ENCODE measurements at regions not wholly inside any gene's neighbourhood (a gene's known extent, or its start where the extent isn't known, plus 50 kb on each side); places are given as distances from the start of the nearest gene placed in this dataset.

DNA sequence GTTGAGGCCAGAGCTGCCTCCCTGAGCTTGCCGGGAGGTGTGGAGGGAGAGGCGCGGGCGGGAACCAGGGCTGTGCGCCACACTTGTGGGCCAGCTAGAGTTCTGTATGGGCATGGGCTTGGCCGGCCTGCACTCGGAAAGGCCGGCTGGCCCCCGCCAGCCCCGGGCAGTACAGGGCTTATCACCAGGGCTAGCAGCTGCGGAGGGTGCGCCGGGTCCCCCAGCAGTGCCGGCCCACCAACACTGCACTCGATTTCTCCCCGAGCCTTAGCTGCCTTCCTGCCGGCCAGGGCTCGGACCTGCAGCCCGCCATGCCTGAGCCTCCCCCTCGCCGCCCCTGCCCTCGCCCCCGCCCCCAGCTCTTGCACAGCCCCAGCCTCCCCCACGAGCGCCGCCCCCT, 472.7 kb downstream of the TFAP2A start:
- DNase-seq (ENCODE audit: low spot score) = no peak

- DNase-seq (ENCODE audit: low spot score) = no peak
Observed at GRCh38 chr6:9938801-9939200, 476.1 kb downstream of the TFAP2A start.

DNA sequence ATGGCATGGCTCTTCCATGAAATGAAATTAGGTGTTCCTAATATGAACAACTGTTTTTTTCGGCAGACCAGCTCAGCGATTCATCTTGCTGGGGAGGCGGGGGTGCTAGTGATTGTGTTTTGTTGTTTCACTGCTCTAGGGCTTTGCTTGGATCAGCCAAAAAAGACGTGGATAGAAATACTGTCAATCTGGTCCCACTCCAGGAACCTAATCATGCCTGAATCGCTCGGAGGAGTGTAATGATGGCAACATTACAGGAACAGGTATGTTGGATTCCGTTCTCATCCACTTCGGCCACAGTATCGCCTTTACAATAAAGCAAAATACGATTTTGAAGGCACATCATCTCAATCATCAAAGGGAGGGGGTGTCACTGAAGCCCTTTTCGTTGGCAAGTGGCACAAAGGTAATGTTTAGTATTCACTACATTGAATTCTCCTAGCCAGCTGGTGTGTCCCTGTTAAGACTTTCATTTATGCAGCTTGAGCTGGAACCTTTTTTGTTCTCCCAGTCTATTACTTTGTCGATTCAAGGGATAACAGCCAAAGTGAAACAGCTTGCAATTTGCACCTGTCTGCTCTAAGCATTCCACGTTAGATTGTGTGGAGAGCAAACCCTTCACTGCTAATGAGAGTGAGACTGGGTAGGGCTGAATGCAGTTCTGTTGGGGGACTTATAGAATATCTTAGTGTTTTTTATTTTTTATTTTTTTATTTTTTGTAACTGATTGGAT, 477.7 kb downstream of the TFAP2A start:
- DNase-seq (ENCODE audit: low spot score) = no peak

- DNase-seq (ENCODE audit: low spot score) = no peak
Observed at GRCh38 chr6:9936551-9936950, 478.3 kb downstream of the TFAP2A start.

- no peak for DNase-seq (ENCODE audit: low spot score)
Observed at GRCh38 chr6:9933677-9934076, 481.2 kb downstream of the TFAP2A start.

GRCh38 chr6:9927275-9927674, 487.6 kb downstream of the TFAP2A start:
- DNase-seq (ENCODE audit: low spot score) = no peak

DNA sequence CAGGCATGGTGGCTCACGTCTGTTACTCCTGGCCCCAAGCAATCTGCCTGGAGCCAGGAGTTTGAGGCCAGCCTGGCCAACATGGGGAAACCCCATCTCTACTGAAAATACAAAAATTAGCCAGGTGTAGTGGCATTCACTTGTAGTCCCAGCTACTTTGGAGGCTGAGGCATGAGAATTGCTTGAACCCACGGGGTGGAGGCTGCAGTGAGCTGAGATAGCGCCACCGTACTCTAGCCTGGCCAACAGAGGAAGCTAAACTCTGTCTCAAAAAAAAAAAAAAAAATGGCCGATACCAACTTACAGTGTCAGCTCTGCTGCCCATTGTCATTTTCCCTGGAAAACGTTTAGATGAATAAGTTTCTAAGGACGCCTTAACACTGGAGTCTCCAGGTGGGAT, 489.9 kb downstream of the TFAP2A start:
- no peak for DNase-seq (ENCODE audit: low spot score)

DNA sequence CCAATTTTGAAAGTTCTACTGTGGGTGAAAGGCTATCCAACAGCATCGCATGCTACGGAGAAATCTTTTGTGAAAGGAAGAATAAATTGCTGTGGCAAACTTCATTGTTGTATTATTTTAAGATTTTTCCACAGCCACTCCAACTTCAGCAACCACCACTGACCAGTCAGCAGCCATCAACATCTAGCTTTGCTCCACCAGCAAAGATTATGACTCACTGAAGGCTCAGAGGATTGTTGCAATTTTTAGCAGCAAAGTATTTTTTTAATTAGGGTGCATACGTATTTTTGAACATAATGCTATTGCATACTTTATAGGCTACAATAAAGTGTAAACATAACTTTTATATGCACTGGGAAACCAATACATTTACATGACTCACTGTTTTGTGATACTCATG, 493.5 kb downstream of the TFAP2A start:
- DNase-seq (ENCODE audit: low spot score) = no peak

DNA sequence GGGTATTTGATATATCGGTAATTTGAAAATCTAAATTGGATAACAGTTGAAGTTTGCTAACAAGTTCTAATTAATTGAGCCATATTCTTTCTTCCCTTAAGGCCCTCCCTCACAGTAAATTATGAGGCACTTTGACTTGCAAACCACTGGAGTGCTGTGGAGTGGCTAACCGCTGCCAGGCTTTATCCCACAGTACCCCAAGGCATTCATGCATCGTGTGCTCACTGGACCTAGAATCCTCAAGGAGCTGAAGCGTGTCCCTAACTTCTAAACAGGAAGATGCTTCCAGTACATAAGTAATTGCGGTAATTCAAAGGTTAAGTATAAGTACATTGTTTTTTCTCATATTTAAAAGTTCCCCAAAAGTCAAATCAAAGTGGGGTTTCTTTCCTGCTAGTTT, 499.9 kb downstream of the TFAP2A start:
- DNase-seq (ENCODE audit: low spot score) = no peak

DNA sequence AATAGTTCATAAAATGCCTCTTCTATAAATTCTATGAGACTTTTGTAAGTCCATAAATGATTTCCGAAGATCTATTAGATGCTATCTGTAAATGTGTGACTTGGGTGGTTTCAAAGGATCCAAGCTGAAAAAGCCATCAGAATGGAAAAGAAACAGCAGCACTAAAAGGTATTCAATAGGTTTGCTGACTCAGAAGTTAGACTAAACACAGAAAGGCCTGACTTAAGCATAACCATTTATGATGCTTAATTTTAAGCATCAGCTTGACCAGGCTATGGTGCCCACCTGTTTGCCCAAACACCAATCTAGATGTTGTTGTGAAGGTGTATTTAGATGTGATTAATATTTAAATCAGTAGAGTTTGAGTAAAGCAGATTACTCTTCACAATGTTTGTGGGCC, 513.5 kb downstream of the TFAP2A start:
- DNase-seq (ENCODE audit: low spot score) = no peak

- no peak for DNase-seq (ENCODE audit: low spot score)
Observed at GRCh38 chr6:9896806-9897205, 518.1 kb downstream of the TFAP2A start.

DNA sequence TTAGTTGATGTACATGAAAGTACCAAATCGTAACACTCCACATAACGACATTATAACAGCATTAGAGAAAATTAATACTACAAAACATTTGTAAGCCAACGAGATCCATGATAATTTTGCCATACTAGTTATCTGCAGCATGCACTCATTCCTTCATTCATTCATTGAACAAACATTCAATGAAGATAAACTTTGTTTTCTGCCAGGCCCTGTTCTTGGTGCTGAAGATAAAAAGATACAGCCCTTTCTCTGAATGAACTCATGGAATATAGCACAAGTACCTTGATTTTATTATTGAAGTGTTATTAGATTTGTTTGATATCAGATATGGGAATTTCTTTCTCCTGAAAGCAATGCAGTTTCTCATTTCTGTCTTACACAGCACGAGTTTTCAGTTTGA, 524.0 kb downstream of the TFAP2A start:
- DNase-seq (ENCODE audit: low spot score) = no peak

- DNase-seq (ENCODE audit: low spot score) = no peak
Observed at GRCh38 chr6:9890469-9890868, 524.4 kb downstream of the TFAP2A start.

DNA sequence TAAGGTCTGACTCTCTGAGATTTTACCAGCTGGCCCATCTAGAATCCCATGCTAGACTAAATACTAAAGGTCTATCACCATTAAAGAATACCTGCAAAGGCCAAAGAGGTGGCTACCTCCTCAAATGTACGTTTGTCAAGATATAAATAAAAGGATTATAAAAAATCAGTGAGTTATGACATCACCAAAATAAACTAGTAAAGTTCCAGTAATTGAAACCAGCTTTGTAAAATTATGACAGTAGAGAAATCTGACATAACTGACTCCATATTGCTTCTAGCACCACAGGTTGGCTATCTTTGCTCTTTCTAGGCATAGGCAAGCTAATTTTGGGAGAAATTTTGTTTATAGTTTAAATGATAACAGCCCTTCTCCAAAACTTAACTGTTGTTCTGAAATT, 536.3 kb downstream of the TFAP2A start:
- DNase-seq (ENCODE audit: low spot score) = no peak

DNA sequence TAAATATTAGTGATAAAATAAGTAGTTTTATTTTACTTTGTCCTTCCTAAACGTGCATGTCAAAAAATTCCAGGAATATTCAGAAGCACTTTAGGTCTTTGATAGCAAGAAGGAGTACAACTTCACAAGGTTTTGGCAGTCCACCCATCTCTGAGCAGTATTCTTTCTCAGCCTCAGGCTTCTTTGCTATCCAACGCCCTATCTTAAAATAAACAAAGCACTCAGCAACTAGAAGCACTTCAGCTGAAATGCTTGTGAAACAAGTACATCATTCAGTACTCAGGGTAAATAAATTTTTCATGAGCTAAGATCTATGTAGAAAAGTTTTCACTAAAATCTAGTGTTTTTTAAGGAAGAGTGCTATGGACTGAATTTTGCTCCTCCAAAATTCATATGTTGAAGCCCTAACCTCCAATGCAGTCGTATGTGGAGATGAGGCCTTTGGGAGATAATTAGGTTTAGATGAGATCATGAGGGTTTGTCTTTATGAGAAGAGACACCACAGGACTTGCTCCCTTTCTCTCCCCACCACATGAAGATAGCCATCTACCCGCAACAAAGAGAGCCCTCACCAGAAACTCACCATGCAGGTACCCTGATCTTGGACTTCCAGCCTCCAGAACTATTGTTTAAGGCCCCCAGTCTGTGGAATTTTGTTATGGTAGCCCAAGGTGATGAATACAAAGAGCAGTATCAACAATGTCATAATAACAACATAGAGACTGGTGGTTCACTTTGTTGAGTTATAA, 539.1 kb downstream of the TFAP2A start:
- no peak for DNase-seq (ENCODE audit: low spot score)

- no peak for DNase-seq (ENCODE audit: low spot score)
Observed at GRCh38 chr6:9862603-9863167, 552.2 kb downstream of the TFAP2A start.

DNA sequence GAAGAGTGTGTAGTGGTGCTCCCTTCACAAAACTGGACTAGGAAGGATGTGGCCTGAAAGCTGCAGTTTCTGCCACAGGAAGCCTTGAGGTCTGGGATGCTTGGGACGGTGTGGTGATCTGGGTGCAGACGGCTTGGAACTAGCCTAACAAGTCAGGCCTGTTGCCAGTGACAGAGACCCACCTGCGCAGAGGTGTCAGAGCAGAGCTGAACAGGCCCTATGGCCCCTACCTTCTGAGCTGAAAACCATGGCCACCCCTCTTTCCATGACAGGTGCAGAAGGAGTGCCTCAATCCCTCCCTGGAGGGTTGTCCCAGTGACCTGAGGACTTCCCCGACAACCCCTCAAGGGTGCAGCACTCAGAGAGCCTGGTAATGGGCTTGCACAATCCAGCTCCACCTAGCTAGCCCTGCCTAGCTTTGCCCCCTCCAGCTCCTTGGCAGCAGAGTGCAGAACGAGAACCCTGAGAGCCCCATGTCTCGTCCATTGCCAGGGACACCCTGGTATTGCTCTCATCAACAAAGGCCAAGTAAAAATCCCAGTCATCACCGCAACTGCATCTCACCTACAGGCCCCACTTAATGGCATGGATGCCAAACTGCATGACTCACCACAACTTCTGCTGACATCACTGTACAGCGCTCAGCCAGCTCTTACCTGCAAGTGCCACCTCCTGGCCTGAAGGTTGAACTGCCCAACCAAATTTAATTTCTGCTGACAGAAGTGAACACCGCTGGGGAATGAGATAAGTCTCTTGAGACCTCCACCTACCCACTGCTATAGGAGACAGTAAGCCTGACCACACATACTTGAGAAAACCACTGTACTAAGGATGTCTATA, 563.1 kb downstream of the TFAP2A start:
- DNase-seq (ENCODE audit: low spot score) = no peak

DNA sequence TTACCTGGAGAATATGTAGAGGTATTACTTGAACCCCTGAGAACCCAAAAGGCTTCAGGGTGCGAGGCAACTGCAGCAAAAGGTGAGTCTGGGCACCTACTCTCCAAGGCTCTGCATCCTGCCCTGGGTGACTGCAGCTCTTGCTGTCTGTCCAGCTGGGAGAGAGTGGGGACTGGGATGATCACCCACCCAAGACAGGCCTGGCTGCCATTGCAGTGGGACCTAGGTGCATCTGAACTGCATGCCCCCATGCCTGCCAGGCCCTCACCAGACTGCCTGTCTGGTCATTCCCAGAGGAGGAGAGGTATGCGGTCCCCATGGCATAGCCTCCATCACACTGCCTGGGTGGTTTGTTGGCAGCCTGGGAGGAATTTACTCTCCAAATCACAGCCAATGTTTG, 563.9 kb downstream of the TFAP2A start:
- no peak for DNase-seq (ENCODE audit: low spot score)

DNA sequence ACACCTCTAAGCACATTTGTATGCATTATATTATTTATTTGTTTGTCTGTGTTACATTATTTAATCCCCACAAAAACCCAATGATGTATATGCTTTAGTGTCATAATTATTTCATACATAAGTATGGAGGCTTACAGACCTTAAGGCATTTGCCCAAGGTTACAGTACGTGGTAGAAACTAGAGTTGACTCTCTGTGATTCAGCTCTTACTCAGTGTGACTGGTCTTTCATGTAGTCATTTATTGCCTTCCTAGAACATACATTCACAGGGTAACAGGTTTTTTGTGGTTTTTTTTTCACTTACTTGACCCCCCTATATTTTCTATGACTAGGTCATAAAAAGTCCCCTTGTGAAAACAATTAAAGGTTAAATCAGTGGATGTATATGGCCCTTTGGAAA, 566.8 kb downstream of the TFAP2A start:
- DNase-seq (ENCODE audit: low spot score) = no peak

DNA sequence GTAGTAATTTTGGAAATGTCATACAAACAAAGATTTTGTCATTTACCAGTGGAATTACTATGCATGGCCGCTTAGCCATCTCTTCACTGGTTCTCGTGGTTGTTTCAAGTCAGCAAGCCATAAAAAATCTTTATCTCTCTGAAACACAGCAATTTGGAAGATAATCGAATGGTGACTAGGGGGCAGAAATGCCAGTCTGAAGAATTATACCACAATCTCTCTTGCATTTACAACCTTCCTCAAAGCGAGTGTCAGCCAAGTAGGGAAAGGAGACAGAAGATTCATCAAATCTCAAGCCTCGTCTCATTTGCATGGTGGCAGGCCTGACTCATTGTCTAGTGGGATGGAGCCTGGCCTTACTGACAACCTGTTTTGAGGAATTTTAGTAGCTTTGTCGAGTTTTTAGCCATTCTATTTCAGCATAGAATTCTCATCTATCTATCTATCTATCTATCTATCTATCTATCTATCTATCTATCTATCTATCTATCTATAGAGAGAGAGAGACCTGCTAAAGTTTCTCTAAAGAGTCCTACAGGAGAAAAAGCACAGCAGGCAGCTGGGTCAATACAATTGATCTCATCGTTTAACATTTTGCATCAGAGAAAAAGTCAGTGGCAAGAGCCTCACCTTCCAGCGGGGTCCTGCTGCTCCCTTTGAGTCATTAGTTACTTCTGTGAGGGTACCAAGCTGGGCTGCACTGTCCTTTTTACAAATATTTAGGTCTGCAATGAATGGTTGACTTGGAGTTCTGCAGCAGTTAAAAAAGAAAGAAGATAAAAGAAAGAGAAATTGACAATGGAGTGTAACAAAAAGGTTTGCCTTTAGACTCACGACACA, 572.8 kb downstream of the TFAP2A start:
- no peak for DNase-seq (ENCODE audit: low spot score)

- no peak for DNase-seq (ENCODE audit: low spot score)
Observed at GRCh38 chr6:9834233-9834632, 580.6 kb downstream of the TFAP2A start.
